ENCODE measurements at regions not wholly inside any gene's neighbourhood (a gene's known extent, or its start where the extent isn't known, plus 50 kb on each side); places are given as distances from the start of the nearest gene placed in this dataset.

DNA sequence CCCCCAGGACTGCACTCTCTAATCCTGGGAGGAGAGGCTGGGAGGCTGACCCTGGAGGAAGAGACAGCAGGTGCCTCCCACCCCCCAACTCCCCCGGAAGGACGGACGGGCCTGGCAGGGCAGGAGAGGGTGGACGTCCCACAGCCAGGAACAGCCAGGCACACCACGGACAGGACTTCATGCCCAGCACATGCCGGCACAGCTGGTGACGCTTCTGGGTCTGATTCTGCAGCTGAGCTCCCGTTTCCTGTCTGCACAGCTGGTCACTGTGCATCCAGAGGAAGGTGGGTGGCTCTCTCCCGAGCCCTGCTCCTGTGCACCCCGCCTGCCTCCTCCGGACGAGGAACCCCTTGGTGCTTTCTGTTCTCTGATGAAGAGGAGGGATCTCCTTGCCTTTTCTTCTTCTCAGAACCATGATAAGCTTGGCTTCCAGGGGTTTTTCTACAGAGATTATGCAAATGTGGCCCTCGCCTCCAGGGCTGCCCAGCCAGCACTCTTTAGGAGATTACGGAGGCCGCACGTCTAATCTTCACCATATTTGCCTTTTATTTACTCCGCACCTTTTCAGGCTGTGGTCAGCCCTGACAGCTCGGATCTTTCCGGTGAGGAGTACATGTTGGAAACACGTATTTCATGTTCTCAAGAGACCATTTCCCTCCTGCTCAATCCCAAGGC, 1295.8 kb downstream of the BRD1 start:
- Mint-ChIP-seq H3K27me3 (ENCODE audit: low read depth) (no peaks in the 10 kb centered on the region), H3K4me1 (ENCODE audit: low read depth) (no peaks in the 10 kb centered on the region), H3K27ac (no peak overlapping the region), H3K4me3 (no peak overlapping the region), H3K9me3 (no peaks in the 10 kb centered on the region), H3K36me3 (ENCODE audit: low read depth) (no peaks in the 10 kb centered on the region)
- intact Hi-C loops (cut with micrococcal nuclease): no loop called here
- DNase-seq: no peak
- CTCF ChIA-PET: no interaction called here

DNA sequence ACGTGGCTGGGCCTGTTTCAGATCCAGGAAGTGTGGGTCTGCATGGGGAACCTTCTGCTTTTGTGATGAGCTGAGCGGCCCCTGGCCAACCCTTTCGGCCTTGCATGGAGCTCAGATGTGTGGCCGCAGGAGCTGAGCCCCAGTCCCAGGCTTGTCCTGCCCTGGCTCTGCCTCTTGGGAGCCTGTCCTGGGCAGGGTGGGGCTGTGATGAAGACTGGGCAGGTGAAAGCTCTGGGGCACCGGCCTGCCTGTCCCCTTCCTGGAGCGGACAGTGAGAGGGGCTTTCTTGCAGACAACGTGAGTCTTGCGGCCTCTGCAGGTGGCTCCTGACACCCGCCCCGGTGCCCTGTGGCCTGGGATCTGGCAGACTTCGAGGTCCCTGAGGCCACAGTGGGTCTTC, 1296.6 kb downstream of the BRD1 start:
- no peak for DNase-seq
- no peaks in the 10 kb centered on the region for H3K9me3 Mint-ChIP-seq
- H3K36me3 Mint-ChIP-seq (ENCODE audit: low read depth): no peaks in the 10 kb centered on the region
- no peaks in the 10 kb centered on the region for H3K4me1 Mint-ChIP-seq (ENCODE audit: low read depth)
- intact Hi-C loops (cut with micrococcal nuclease): no loop called here
- CTCF ChIA-PET: no interaction called here
- no peak overlapping the region for H3K4me3 Mint-ChIP-seq
- no peaks in the 10 kb centered on the region for H3K27me3 Mint-ChIP-seq (ENCODE audit: low read depth)
- H3K27ac Mint-ChIP-seq: no peak overlapping the region

DNA sequence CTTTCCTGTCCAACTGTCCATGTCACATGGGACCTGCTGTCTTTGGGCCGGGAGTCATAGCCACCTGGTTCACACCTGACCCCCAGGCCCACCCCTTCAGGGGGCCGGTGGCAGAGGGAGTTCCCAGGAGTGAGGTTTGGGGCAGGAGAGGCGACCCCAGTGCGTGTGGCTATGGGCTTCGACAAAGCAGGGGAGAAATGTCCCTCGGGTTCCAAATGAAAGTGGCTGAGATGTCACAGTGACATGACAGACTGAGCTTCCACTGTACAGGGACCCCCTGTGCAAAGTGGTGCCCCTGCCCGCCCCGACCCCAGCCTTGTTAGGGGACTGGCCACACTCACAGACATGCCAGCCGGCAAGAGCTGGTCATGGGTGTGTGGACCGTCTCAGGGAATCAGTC, 1297.0 kb downstream of the BRD1 start:
- Mint-ChIP-seq H3K36me3 (ENCODE audit: low read depth) (no peaks in the 10 kb centered on the region), H3K4me1 (ENCODE audit: low read depth) (no peaks in the 10 kb centered on the region), H3K27ac (no peak overlapping the region), H3K4me3 (no peak overlapping the region), H3K27me3 (ENCODE audit: low read depth) (no peaks in the 10 kb centered on the region), H3K9me3 (no peaks in the 10 kb centered on the region)
- DNase-seq: no peak
- intact Hi-C loops (cut with micrococcal nuclease): no loop called here
- CTCF ChIA-PET: no interaction called here

DNA sequence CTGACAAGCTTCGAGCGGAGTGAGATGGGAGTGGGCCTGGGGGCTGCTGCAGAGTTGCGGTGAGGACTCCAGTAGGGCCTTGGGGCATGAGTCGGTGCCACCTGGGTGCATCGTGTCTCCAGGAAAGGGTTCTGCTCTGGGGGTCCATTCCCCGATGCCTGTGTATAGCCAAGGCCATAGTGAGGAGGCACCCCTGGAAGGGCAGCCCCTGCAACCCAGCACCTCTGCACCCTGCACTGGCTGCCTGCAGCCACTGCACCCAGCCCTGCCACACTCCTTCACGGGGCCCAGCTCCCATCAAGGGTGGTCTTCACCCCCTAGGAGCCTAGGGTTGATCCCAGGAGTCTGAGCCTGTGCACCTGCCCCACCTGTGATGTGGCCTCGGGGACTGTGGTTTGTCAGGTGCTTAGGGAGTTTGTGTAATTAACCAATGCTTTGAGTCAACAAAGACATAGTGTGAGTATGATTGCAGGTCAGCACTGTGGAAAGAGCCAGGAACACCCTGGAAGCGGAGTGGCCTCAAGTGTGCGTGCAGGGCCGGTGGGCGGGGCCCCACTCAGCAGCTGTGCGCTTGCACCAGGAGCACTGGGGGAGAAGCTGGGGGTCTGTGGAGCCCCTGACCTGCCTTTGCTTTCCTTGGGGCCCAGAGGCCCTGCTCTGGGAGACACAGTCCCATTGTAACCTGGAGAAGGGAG, 1299.3 kb downstream of the BRD1 start:
- H3K4me1 Mint-ChIP-seq (ENCODE audit: low read depth): no peaks in the 10 kb centered on the region
- H3K36me3 Mint-ChIP-seq (ENCODE audit: low read depth): no peaks in the 10 kb centered on the region
- H3K4me3 Mint-ChIP-seq: no peak overlapping the region
- H3K9me3 Mint-ChIP-seq: no peaks in the 10 kb centered on the region
- intact Hi-C loops (cut with micrococcal nuclease): no loop called here
- DNase-seq: no peak
- CTCF ChIA-PET: no interaction called here
- H3K27me3 Mint-ChIP-seq (ENCODE audit: low read depth): no peaks in the 10 kb centered on the region
- H3K27ac Mint-ChIP-seq: no peak overlapping the region

DNA sequence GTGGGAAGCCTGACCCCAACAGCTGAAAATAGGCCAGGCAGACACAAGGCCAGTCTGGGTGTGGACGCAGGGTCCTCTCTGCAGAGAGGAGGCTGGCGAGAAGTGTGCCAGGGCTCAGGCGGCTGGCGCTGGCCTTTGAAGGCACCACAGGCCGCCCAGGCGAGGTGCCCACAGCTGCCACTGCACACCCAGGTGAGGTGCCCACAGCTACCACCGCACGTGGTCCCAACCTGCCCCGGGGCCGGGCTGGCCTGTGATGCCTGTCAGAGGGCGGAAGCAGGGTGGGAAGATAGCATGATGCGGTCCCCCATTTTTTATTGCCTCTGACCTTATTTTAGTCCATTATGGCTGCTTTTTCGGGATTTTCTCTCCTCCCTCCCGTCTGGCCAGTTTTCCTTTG, 1303.9 kb downstream of the BRD1 start:
- DNase-seq: no peak

DNA sequence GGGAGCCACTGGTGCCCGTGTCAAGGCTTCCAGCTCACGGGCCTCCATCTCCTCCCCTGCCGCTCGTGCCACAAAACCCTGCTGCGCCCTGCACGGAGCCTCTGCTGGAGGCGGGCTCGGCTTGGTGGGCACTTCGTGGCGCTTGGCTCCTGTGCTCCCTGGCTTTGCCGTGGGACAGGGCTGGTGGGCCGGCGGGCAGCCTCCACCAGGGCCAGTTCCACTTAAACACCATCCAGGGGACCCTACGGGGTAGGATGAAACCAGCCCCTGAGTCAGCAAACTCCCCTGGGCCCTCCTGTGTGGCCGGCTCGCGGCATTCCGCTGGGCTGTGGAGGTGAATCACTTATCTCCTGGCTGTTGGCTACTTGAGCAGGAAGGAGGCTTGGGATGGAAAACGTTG, 1304.6 kb downstream of the BRD1 start:
- H3K27me3 Mint-ChIP-seq (ENCODE audit: low read depth): no peaks in the 10 kb centered on the region
- H3K36me3 Mint-ChIP-seq (ENCODE audit: low read depth): no peaks in the 10 kb centered on the region
- H3K9me3 Mint-ChIP-seq: no peaks in the 10 kb centered on the region
- CTCF ChIA-PET: no interaction called here
- H3K4me3 Mint-ChIP-seq: no peak overlapping the region
- intact Hi-C loops (cut with micrococcal nuclease): no loop called here
- H3K4me1 Mint-ChIP-seq (ENCODE audit: low read depth): no peaks in the 10 kb centered on the region
- H3K27ac Mint-ChIP-seq: no peak overlapping the region
- no peak for DNase-seq

More for the DNA sequence above, 1303.9 kb downstream of the BRD1 start:
- H3K27me3 Mint-ChIP-seq (ENCODE audit: low read depth): no peaks in the 10 kb centered on the region
- H3K4me1 Mint-ChIP-seq (ENCODE audit: low read depth): no peaks in the 10 kb centered on the region
- no peak overlapping the region for H3K27ac Mint-ChIP-seq
- intact Hi-C loops (cut with micrococcal nuclease): no loop called here
- no peaks in the 10 kb centered on the region for H3K36me3 Mint-ChIP-seq (ENCODE audit: low read depth)
- H3K4me3 Mint-ChIP-seq: no peak overlapping the region
- CTCF ChIA-PET: no interaction called here
- no peaks in the 10 kb centered on the region for H3K9me3 Mint-ChIP-seq

DNA sequence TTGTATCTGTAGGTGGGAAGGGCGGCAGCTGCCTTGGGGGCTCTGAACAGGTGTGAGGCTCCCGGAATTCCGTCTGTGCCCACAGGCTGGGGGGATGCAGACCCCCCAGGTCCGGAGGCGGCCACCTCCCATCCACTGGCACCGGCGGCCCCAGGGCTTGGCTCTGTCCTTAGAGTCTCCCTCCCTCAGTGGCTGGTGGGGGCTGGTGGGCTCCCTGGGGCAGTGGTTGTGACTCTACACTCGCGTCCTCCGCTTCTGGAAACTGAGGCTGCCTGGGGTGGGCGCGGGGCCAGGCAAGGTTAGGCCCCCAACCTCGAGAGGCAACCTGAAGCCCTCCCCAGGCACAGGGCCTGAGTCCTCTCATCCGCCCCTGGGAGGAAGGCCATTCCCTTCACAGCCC, 1305.4 kb downstream of the BRD1 start:
- Mint-ChIP-seq H3K36me3 (ENCODE audit: low read depth) (no peaks in the 10 kb centered on the region), H3K27ac (no peak overlapping the region), H3K4me3 (no peak overlapping the region), H3K27me3 (ENCODE audit: low read depth) (no peaks in the 10 kb centered on the region), H3K4me1 (ENCODE audit: low read depth) (no peaks in the 10 kb centered on the region), H3K9me3 (no peaks in the 10 kb centered on the region)
- DNase-seq: no peak
- CTCF ChIA-PET: no interaction called here
- intact Hi-C loops (cut with micrococcal nuclease): no loop called here

DNA sequence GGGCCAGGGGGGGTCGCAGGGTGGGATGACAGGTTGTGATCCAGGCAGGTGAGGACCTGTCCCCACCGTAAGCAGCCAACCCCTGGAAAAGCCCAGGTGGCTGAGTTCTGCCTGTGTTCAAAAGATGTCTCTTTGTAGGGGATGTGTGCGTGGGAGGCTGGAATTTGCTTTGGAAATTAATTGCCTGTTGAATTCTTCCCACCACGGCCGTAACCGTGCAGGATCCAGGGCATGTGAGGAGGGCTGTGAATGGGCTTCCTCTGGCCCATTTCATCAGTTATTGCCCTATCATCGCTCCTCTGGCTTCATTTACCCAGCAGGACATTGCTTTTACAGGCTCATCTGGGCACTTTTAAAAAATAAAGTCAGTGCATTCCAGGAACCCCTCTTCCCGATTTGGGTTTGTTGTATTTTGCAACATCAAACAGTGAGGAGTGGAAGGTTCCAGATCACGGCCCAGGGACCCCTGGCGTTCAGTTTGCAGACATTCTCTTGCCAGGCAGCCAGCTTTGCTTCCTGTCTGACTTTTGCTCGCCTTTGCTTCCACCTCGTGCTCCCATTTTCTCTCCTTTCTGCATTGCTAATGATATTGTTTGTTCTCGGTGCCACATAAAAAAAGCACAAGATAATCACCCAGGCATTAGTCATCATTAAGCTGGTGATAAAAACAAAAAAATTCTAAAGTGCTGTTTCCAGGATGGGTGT, 1306.6 kb downstream of the BRD1 start:
- no peak overlapping the region for H3K4me3 Mint-ChIP-seq
- intact Hi-C loops (cut with micrococcal nuclease): no loop called here
- H3K27ac Mint-ChIP-seq: no peak overlapping the region
- no peaks in the 10 kb centered on the region for H3K4me1 Mint-ChIP-seq (ENCODE audit: low read depth)
- CTCF ChIA-PET: no interaction called here
- H3K9me3 Mint-ChIP-seq: no peaks in the 10 kb centered on the region
- H3K27me3 Mint-ChIP-seq (ENCODE audit: low read depth): no peaks in the 10 kb centered on the region
- DNase-seq: no peak
- H3K36me3 Mint-ChIP-seq (ENCODE audit: low read depth): no peaks in the 10 kb centered on the region

DNA sequence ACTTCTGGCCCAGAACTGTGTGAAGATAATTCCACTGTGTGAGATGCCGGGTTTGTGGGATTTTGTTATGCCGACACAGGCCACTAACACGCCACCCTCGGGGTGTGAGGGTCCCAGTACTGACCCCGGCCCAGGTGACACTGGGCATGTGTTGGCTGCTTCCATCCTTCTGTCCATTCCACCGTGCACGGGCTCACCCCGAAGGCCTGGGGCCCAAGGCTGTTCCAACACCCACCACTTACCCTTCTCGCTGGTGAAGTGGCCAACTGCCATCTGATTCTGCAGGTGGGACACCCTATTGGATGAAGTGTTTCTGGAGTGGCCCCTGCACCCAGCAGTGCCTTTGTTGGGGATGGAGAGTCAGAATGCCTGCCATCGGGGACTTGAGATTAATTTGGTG, 1307.5 kb downstream of the BRD1 start:
- intact Hi-C loops (cut with micrococcal nuclease): no loop called here
- no peaks in the 10 kb centered on the region for H3K9me3 Mint-ChIP-seq
- no peak for DNase-seq
- no peaks in the 10 kb centered on the region for H3K4me1 Mint-ChIP-seq (ENCODE audit: low read depth)
- no peaks in the 10 kb centered on the region for H3K27me3 Mint-ChIP-seq (ENCODE audit: low read depth)
- no peaks in the 10 kb centered on the region for H3K36me3 Mint-ChIP-seq (ENCODE audit: low read depth)
- CTCF ChIA-PET: no interaction called here
- no peak overlapping the region for H3K4me3 Mint-ChIP-seq
- H3K27ac Mint-ChIP-seq: no peak overlapping the region

DNA sequence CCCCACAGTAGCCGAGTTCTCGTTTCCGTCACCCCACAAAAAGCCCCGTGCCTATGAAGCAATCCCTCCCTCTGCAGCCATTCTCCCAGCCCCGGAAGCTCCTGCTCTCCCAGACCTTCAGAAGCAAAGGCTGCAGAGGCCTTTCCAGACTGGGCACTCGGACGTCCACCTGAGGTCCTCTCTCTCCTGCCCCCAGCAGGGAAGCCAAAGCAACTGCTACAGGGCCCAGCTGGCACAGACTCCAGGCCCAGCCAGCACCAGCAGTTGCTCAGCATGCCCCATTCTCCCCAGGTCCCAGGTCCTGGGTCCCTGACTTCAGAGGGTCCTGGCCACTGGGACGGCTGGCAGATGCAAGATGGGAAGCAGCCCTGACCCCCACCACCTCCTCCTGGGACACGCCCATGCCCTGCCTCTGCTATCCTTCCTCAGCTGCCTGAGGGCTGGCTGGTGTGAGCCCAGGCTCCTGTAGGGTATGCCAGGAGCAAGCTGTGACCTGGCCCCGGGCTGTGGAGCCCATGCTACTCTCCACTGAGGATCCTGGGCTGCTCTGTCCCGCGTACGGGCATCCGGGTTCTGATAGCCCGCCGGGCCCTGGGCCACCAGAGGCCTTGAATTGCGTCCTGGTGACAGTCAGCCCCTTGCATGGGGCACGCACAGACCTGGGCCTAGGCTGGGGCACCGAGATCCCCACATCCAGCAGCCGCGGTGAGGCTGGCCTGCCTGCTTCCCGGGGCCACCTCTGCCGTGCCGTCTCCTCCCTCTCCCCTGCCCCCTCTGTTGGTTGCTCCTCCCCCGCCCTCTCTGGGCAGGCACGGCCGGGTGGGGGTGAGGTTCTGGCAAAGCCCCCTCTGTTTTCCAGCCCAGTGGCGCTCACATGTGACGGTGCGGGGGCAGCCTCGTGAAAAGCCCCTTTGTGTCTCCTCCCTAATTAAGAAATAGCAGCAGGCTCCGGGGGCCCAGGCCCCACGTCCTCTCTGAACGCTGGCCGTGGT, 1310.3 kb downstream of the BRD1 start:
- Mint-ChIP-seq H3K4me3 (no peak overlapping the region), H3K36me3 (ENCODE audit: low read depth) (no peaks in the 10 kb centered on the region), H3K9me3 (no peaks in the 10 kb centered on the region), H3K4me1 (ENCODE audit: low read depth) (no peaks in the 10 kb centered on the region), H3K27ac (no peak overlapping the region), H3K27me3 (ENCODE audit: low read depth) (no peaks in the 10 kb centered on the region)
- no peak for DNase-seq
- CTCF ChIA-PET: no interaction called here
- intact Hi-C loops (cut with micrococcal nuclease): no loop called here

DNA sequence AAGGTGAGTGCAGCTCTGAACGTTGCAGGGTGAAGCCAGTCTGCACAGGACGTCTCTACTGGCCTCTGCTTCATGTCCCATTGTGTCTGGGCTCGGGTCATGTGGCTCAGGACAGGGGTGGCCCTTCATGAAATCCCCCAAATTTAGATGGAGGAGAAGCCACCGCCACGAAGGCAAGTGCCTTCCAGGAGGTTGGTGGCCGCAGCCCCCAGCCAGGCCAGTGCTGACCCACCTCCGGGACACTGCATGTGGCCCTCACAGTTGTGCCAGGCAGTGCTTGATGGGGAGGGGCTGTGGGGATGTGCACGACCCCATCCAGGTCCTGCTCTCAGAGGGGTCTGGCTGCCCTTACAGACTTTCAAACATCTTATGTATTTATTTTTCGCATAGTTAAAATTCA, 1311.1 kb downstream of the BRD1 start:
- H3K9me3 Mint-ChIP-seq: no peaks in the 10 kb centered on the region

DNA sequence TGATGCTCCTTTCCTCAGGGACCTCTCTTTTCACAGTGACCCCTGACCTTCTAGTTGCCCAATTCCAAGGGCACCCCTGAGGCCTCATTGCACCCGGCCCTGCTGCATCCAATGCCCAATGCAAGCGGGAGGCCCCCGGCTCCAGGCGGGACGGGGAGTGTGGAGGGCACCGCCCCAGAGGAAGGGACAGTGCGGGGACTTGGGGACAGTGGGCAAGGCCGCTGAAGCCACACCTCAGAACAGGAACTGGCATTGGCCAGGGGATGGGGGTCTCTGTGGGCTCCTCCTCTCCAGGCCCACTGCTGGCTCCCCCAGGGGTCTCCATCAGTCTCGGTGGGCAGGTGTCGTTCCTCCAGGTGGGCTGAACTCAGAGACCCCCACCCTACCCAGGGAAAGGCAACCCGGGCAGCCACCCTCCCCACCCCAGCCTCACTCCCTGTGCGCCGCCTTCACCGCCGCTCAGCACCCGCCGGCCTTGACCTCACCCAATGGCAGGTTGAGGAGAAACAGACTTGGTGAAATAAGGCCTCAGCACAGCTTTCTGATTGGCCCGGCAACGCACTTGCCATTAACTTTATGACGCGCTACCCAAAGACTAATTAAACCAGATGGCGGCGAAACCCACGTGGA, 1312.0 kb downstream of the BRD1 start:
- no peaks in the 10 kb centered on the region for H3K36me3 Mint-ChIP-seq (ENCODE audit: low read depth)
- H3K9me3 Mint-ChIP-seq: no peaks in the 10 kb centered on the region
- CTCF ChIA-PET: interaction anchor here (0.7 kb wide), 1 partner anchor 23 kb away, joined by 3 read pairs; no protein-coding TSS in a partner anchor
- H3K4me1 Mint-ChIP-seq (ENCODE audit: low read depth): no peaks in the 10 kb centered on the region
- H3K27ac Mint-ChIP-seq: no peak overlapping the region
- H3K4me3 Mint-ChIP-seq: no peak overlapping the region
- no peak for DNase-seq
- no peaks in the 10 kb centered on the region for H3K27me3 Mint-ChIP-seq (ENCODE audit: low read depth)
- intact Hi-C loops (cut with micrococcal nuclease): no loop called here

More for the DNA sequence above, 1311.1 kb downstream of the BRD1 start:
- no peak for DNase-seq
- Mint-ChIP-seq H3K4me3 (no peak overlapping the region), H3K27me3 (ENCODE audit: low read depth) (no peaks in the 10 kb centered on the region), H3K27ac (no peak overlapping the region), H3K36me3 (ENCODE audit: low read depth) (no peaks in the 10 kb centered on the region), H3K4me1 (ENCODE audit: low read depth) (no peaks in the 10 kb centered on the region)
- intact Hi-C loops (cut with micrococcal nuclease): no loop called here
- CTCF ChIA-PET: interaction anchor here (0.7 kb wide), 1 partner anchor 24 kb away, joined by 3 read pairs; no protein-coding TSS in a partner anchor

All from activated naive CD4-positive, alpha-beta T cell treated with anti-CD3 and anti-CD28 coated beads for 36 hours (primary cell).